Activated CD8-positive, alpha-beta memory T cell treated with anti-CD3 and anti-CD28 coated beads, Interleukin-2, amount 50 U/mL, for 4 hours (primary cell): ENCODE measurements at regions not wholly inside any gene's neighbourhood (a gene's known extent, or its start where the extent isn't known, plus 50 kb on each side); places are given as distances from the start of the nearest gene placed in this dataset.

ENCODE experiments used
- DNase-seq: peaks from one replicate; pipeline ENCODE4 v3.0.0-alpha.2; 2020

DNA sequence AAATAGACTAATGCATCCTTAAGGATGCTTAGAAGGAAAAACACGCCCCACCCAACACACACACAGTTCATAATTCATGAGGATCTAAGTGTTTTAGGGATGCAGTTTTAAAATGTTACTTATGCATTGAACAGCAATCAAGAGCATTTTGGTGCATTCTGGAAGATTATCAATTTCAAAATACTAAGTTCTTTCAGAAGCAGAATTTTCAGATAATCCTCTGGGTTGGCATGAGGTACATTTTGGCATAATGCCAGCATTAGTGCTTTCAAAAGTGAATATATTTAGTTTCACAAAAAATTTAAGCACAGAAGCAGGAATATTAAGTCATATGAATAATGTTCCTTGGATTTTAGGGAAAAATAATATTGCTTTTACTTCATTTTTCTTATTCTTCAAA, 937.1 kb downstream of the REEP3 start:
- no peak for DNase-seq

DNA sequence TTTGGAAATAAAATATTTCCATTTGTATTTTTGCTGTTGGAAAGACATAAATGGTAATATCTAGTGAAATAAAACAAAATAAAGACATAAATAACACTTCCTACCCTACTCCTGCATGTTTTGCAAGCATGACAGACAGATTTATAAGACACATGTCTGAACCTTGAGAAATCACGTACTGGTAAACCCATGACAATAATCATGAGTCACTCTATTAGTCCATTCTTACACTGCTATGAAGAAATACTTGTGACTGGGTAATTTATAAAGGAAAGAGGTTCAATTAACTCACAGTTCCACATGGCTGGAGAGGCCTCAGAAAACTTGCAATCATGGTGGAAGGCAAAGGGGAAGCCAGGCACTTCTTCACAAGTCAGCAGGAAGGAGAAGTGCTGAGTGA, 942.2 kb downstream of the REEP3 start:
- DNase-seq, result no peak

GRCh38 chr10:64465653-64466052, 944.5 kb downstream of the REEP3 start:
- no peak for DNase-seq

GRCh38 chr10:64468219-64468618, 947.0 kb downstream of the REEP3 start:
- no peak for DNase-seq

DNA sequence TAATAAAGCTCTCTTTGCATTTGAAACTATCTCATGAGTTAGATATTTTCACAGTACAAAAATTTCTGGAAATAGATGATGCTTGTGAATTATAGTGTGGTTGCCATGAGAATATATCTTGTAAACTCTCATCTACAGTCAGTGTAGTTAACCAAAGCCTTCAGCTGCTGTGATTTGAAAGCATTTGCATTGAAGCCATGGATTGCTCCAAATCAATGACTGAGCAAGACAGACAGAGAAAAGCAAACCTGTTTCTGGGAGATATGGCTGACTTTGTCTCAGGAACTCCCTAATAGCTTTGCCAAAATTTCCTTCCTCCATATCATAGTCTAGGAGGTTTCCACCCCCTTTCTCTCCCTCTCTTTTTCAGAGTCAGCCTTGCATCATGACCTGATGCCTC, 955.3 kb downstream of the REEP3 start:
- no peak for DNase-seq

GRCh38 chr10:64477791-64478190, 956.6 kb downstream of the REEP3 start:
- no peak for DNase-seq

GRCh38 chr10:64484811-64485330, 963.7 kb downstream of the REEP3 start:
- DNase-seq, result no peak

- DNase-seq, result no peak
Observed at GRCh38 chr10:64486149-64486548, 964.9 kb downstream of the REEP3 start.

DNA sequence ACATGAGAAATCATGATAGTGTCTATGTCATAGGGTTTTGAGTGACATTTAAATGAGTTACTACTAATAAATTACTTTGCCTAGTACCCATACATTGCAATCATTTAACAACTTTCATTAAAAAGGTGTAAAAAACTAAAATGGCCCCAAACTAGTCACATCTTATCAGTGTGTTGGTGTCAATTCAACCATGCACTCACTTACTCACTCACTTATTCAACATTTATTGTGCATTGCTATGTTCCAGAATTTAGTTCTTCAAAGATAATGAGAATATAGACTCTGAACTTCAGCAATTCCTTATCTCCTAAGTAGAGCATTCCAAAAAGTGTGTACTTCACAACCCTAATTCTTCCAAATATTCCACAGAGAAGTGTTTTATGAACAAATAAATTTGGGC, 965.7 kb downstream of the REEP3 start:
- no peak for DNase-seq

DNA sequence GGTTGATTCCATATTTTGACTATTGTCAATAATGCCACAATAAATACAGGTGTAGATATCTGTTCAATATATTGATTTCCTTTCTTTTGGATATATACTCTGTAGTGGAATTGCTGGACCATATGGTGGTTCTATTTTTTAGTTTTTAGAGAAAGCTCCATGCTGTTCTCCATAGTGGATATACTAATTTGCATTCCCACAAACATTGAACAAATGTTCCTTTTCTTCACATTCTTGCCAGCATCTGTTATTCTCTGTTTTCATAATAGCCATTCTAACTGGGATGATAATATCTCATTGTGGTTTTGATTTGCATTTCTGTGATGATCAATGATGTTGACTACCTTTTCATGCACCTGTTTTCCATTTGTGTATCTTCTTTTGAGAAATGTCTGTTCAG, 973.7 kb downstream of the REEP3 start:
- no peak for DNase-seq

DNA sequence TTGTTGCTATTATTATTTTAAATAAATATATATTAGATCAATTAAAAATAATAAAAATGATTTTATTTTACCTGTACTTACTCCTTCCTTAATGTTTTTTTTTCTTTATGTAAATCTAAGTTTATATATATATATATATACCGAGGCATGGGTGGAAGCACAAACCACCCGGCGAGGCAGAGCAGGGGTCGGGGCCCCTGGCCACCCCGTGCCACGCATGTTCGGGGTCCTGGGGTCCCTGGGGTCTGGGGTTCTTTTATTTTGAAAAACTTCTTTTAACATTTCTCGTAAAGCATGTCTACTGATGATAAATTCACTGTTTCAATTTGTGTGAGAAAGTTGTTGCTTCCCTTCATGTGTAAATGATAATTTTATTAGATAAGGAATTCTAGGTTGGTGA, 976.1 kb downstream of the REEP3 start:
- DNase-seq, result no peak

- no peak for DNase-seq
Observed at GRCh38 chr10:64501807-64502206, 980.6 kb downstream of the REEP3 start.

- no peak for DNase-seq
Observed at GRCh38 chr10:64502936-64503335, 981.7 kb downstream of the REEP3 start.

- no peak for DNase-seq
Observed at GRCh38 chr10:64503429-64503828, 982.2 kb downstream of the REEP3 start.

DNA sequence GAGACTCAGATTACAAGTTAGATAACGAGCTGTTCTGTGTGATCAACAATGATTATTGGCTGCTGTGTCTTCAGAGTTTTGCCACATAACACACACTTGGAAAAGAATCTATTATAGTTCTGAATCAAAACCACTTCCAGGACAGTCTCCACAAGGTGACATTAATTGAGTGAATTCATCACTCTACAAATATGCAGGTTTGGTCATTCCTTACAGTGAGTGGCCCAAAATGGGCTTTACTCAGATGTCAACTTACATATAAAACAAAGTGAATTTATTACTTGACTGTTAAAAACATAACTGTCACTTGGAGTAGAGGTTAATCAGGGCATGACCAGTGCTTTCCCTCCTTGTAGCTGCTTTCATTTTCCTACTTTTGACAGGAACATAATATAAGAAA, 984.3 kb downstream of the REEP3 start:
- DNase-seq, result no peak

DNA sequence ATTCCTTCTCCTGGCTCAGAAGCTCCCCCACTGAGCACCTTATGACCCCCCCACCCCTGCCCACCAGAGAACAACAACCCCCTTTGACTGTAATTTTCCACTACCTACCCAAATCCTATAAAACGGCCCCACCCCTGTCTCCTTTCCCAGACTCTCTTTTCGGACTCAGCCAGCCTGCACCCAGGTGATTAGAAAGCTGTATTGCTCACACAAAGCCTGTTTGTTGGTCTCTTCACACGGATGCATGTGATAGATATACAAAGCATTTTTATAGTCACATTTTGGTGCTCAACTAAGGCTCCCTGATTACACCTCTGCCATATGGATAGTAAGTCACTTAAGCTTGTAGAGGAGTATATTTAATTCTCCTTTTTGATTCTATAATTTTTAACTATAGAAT, 985.8 kb downstream of the REEP3 start:
- DNase-seq, result no peak

- DNase-seq, result no peak
Observed at GRCh38 chr10:64507651-64508028, 986.4 kb downstream of the REEP3 start.

DNA sequence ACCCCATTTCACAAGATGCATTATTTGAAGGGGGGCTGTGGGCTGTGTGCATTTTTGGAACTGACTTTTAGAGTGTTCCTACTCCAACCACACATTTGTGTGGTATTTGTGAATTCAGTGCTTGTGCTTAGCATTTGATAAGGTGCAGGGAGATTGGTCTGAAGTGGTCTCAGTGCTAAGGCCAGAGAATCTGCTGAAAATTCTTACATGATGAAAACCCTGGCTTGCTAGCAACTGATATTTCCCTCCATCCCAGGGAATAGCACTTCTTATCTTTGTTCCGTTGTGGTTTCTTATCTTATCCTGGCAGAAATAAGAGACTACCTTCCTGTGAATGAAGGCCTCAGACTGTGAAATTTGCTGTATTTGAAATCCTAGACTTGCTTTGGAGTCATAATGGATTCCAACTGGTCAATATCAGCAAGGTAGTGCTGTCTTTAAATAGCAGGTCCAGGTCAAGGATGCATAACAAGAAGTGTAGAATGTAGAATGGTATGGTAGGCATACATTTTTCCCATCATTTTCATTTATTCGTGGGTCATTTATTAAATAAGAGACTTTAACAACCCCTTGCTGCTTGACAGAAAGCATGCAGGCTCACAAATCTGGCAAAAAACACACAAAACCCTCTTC, 986.9 kb downstream of the REEP3 start:
- DNase-seq, result no peak

- DNase-seq, result no peak
Observed at GRCh38 chr10:64515970-64516699, 994.9 kb downstream of the REEP3 start.

- no peak for DNase-seq
Observed at GRCh38 chr10:64518456-64518855, 997.3 kb downstream of the REEP3 start.

DNA sequence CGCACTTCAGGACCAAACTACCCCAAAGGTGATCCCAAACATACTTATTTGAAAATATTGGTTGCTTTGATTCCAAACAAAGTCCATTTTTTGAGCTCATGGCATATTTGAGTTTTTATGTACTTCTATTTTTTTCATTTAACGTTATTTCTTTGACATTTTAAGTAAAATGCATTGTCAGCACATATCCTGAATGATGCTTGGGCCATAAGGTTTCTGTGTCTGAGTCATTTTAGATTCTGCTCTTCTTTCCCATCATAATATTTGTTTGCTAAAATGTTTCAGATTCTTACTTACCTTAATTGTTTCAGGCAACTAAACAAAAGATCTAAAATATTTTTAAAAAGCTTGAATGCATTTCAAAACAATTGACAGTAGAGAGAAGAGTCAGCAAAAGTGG, 998.2 kb downstream of the REEP3 start:
- DNase-seq, result no peak

DNA sequence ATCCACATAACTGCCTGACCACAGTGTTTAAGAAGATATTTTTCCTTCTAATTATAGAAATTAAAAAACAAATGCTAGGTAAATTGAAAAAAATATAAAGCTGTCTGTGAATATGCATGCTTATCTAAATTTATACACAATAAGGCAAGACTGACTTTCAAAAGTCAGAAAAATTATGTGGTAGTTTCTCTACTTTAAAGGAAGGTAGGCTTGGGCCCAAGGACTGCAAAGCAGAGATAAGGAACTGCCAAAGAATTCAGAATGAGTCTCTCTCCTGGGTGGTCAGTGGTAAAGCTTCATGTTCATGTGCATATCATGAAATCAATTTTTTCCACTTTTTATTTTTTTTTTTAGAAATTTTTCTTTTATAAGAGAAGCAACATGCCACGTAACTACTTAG, 998.6 kb downstream of the REEP3 start:
- no peak for DNase-seq

DNA sequence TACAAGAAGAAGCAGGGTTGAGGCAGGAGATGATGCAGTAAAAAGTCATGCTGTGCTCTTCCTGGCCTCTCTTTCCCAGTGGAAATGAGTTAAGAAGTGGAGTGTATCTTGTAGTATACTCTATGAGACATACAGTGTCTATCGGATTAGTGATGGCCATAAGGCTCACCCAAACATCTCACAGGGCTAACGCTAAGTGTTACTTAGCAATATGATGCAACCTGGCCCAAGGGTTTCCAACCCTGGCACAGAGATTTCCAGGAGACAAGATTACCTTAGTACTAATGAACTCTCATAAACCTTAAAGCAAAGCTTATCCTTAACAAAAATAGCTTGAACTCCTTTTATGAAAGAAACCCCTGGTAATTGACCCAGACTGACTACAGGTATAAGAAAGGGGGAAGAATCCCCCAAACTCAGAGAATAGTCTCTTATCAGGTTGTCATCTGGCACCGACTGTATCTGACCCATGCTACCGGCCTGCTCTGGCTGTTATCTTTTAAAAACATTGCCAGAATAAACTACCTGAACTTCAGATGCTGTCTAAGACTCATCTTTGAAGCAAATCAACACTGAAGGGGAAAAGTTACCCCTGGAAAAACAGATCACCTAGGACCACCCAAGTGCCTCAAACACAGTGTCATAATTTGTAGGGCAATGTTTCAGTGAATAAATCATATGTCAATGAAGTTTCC, 1002.0 kb downstream of the REEP3 start:
- DNase-seq, result no peak
